ENCODE measurements at regions not wholly inside any gene's neighbourhood (a gene's known extent, or its start where the extent isn't known, plus 50 kb on each side); places are given as distances from the start of the nearest gene placed in this dataset.

- Histone ChIP-seq H3K27me3 (peaks cover 0 to 78% (median 20%) of the 10 kb centered on the region in 9 donors), H3K4me3 (no peak overlapping the region), H3K9me3 (no peaks in the 10 kb centered on the region), H3K27ac (no peak overlapping the region), H3K36me3 (no peaks in the 10 kb centered on the region), H3K4me1 (no peaks in the 10 kb centered on the region)
- ATAC-seq = no peak
- no peak for DNase-seq
- 47 to 59% (median 54%) methylated on average over 7 to 9 of the region's 9 CpGs for WGBS, 4 donors
- intact Hi-C loops (cut with DNase I) = no loop called here
- no peak for TF ChIP-seq CTCF (IDR thresholded peaks at IDR 0.05)
- TF ChIP-seq POLR2A (IDR thresholded peaks at IDR 0.05) = no peak
Measured at GRCh38 chr17:79272666-79273219, 198.1 kb downstream of the ENGASE start.

- Histone ChIP-seq H3K4me3 (no peak overlapping the region), H3K9me3 (no peaks in the 10 kb centered on the region), H3K27ac (no peak overlapping the region), H3K36me3 (no peaks in the 10 kb centered on the region), H3K4me1 (no peaks in the 10 kb centered on the region), H3K27me3 (peaks cover 0 to 81% (median 20%) of the 10 kb centered on the region in 9 donors)
- 44 to 62% (median 49%) methylated on average over 9 of the region's 9 CpGs for WGBS, 4 donors
- ATAC-seq = no peak
- no peak for DNase-seq
- intact Hi-C loops (cut with DNase I) = no loop called here
- no peak for TF ChIP-seq CTCF (IDR thresholded peaks at IDR 0.05)
- TF ChIP-seq POLR2A (IDR thresholded peaks at IDR 0.05) = no peak
Measured at GRCh38 chr17:79272220-79272619, 197.6 kb downstream of the ENGASE start.

GRCh38 chr17:79269620-79270019, 195.0 kb downstream of the ENGASE start:
- no peak overlapping the region for H3K4me3 ChIP-seq
- no peaks in the 10 kb centered on the region for H3K36me3 ChIP-seq
- no peak for DNase-seq
- TF ChIP-seq CTCF (IDR thresholded peaks at IDR 0.05) (no peak), POLR2A (IDR thresholded peaks at IDR 0.05) (no peak)
- H3K27me3 ChIP-seq = peaks cover 0 to 90% (median 23%) of the 10 kb centered on the region in 9 donors
- no peaks in the 10 kb centered on the region for H3K9me3 ChIP-seq
- no peak overlapping the region for H3K27ac ChIP-seq
- H3K4me1 ChIP-seq = no peaks in the 10 kb centered on the region
- intact Hi-C loops (cut with DNase I) = loop anchor here in 2 of 10 donors (2.0 to 10.0 kb wide), 2 partner anchors 55 to 59 kb away; no protein-coding TSS in a partner anchor
- ATAC-seq = no peak
- 24 to 32% (median 26%) methylated on average over 5 of the region's 5 CpGs for WGBS, 4 donors

- Histone ChIP-seq H3K27me3 (peaks cover 0 to 68% (median 3%) of the 10 kb centered on the region in 9 donors), H3K9me3 (no peaks in the 10 kb centered on the region), H3K27ac (no peak overlapping the region), H3K4me1 (no peaks in the 10 kb centered on the region), H3K36me3 (no peaks in the 10 kb centered on the region), H3K4me3 (no peak overlapping the region)
- TF ChIP-seq POLR2A (IDR thresholded peaks at IDR 0.05) (no peak), CTCF (IDR thresholded peaks at IDR 0.05) (no peak)
- DNase-seq = no peak
- no peak for ATAC-seq
- intact Hi-C loops (cut with DNase I) = loop anchor here in 1 of 10 donors (10.0 kb wide), 1 partner anchor 62 kb away; no protein-coding TSS in a partner anchor
- 76 to 82% (median 79%) methylated on average over 11 of the region's 11 CpGs for WGBS, 4 donors
Measured at GRCh38 chr17:79263191-79263590, 188.6 kb downstream of the ENGASE start.
